Panc1 (cell line): ENCODE measurements at regions not wholly inside any gene's neighbourhood (a gene's known extent, or its start where the extent isn't known, plus 50 kb on each side); places are given as distances from the start of the nearest gene placed in this dataset.

ENCODE experiments used
- ATAC-seq: fragments of 200-7000 bp; cut with Tn5 transposase; 2 replicates; pipeline ENCODE4 v1.9.1; 2020; ENCODE audit warnings: mild to moderate bottlenecking, moderate library complexity
- BruUV-seq: library from RNA; stranded (reverse); fragments of 400-500 nt; replicated peaks from 2 replicates; lab custom pipeline; 2021; lab: Mats Ljungman, UMichigan
- CTCF ChIA-PET: fragments of 300-600 bp; sonication (Branson Sonifier 250); formaldehyde crosslinking; loops from one replicate; lab custom pipeline; 2022; ENCODE audit warnings: antibody characterized with exemption; lab: Charles Lee
- POLR2A ChIA-PET: fragments of 300-600 bp; sonication (Branson Sonifier 250); formaldehyde crosslinking; loops from one replicate; lab custom pipeline; 2022; ENCODE audit warnings: antibody characterized with exemption; lab: Charles Lee
- DNase-seq: peaks from one replicate; pipeline ENCODE4 v3.0.0-alpha.2; 2010; ENCODE audit warnings: low read depth, low spot score
- H3K27ac ChIP-seq: 2 replicates; pipeline ENCODE4 v1.5.1; 2011; ENCODE audit warnings: mild to moderate bottlenecking, low read length, inconsistent platforms
- H3K27me3 ChIP-seq: fragments of 200-500 bp; sonication (Bioruptor generic); 2 replicates; pipeline ENCODE4 v1.6.0; 2014; ENCODE audit warnings: low read length, inconsistent platforms; ENCODE audit not compliant: control insufficient read depth, insufficient read depth
- H3K36me3 ChIP-seq: fragments of 200-500 bp; sonication (Bioruptor generic); 2 replicates; pipeline ENCODE4 v1.5.1; 2014; ENCODE audit warnings: inconsistent platforms, mild to moderate bottlenecking, low read length, moderate library complexity; ENCODE audit not compliant: control insufficient read depth, insufficient read depth
- H3K4me1 ChIP-seq: 2 replicates; pipeline ENCODE4 v1.5.1; 2011; ENCODE audit warnings: inconsistent platforms, mild to moderate bottlenecking, low read length, moderate library complexity; ENCODE audit not compliant: control insufficient read depth, insufficient read depth
- H3K4me3 ChIP-seq, 2 experiments: 2 replicates each; pipeline ENCODE4 v1.5.1; 2011 to 2012; ENCODE audit warnings: low read depth in 2 of 2, low read length in 2 of 2, mild to moderate bottlenecking in 2 of 2, inconsistent platforms in 1 of 2, moderate library complexity in 1 of 2
- H3K9me3 ChIP-seq: fragments of 200-500 bp; sonication (Bioruptor generic); 2 replicates; pipeline ENCODE4 v1.5.1; 2014; ENCODE audit warnings: low read depth, mild to moderate bottlenecking, inconsistent platforms, low read length, moderate library complexity; ENCODE audit not compliant: control insufficient read depth, insufficient read depth
- POLR2AphosphoS5 ChIP-seq: IDR thresholded peaks from 2 replicates; pipeline ENCODE4 v1.6.1; 2012; ENCODE audit warnings: mild to moderate bottlenecking, low read depth, low read length, moderate library complexity
- REST ChIP-seq, 2 experiments: IDR thresholded peaks; 2 replicates each; pipeline ENCODE4 v1.6.1; 2011 to 2012; ENCODE audit warnings: low read depth in 2 of 2, control low read depth in 1 of 2, low read length in 1 of 2, mild to moderate bottlenecking in 1 of 2, moderate library complexity in 1 of 2; ENCODE audit not compliant: insufficient read depth in 1 of 2
- SIN3A ChIP-seq: IDR thresholded peaks from 2 replicates; pipeline ENCODE4 v1.6.1; 2012; ENCODE audit warnings: low read depth, mild to moderate bottlenecking, low read length, moderate library complexity, borderline replicate concordance; ENCODE audit not compliant: insufficient read depth
- TCF7L2 ChIP-seq: IDR thresholded peaks from 2 replicates; pipeline ENCODE4 v1.6.1; 2011; ENCODE audit warnings: mild to moderate bottlenecking, low read depth, low read length, inconsistent platforms
- in situ Hi-C: cut with HindIII; loops from 2 replicates; pipeline ENCODE4 v1.10.0; 2016; ENCODE audit warnings: low sequenced_read_pairs, low pct_unique_long_range_greater_than_20kb
- intact Hi-C: fragments of 100-400 bp; cut with micrococcal nuclease; formaldehyde crosslinking; loops from one replicate; pipeline ENCODE4 v1.10.0; 2022; ENCODE audit not compliant: unreplicated experiment
- TF ChIP-seq, protein P1 (sequence below): fragments of 450-650 bp; IDR thresholded peaks from 2 replicates; pipeline ENCODE4 v1.5.1; 2017; ENCODE audit warnings: mild to moderate bottlenecking

GRCh38 chr10:131738396-131738735 lies 162.4 kb upstream of the PPP2R2D start:
- TF ChIP-seq, protein P1, sequence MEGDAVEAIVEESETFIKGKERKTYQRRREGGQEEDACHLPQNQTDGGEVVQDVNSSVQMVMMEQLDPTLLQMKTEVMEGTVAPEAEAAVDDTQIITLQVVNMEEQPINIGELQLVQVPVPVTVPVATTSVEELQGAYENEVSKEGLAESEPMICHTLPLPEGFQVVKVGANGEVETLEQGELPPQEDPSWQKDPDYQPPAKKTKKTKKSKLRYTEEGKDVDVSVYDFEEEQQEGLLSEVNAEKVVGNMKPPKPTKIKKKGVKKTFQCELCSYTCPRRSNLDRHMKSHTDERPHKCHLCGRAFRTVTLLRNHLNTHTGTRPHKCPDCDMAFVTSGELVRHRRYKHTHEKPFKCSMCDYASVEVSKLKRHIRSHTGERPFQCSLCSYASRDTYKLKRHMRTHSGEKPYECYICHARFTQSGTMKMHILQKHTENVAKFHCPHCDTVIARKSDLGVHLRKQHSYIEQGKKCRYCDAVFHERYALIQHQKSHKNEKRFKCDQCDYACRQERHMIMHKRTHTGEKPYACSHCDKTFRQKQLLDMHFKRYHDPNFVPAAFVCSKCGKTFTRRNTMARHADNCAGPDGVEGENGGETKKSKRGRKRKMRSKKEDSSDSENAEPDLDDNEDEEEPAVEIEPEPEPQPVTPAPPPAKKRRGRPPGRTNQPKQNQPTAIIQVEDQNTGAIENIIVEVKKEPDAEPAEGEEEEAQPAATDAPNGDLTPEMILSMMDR, result no peak
- no peak for TF ChIP-seq TCF7L2
- no peak for TF ChIP-seq POLR2AphosphoS5
- TF ChIP-seq REST (IDR thresholded peaks at IDR 0.05; ENCODE audit: insufficient read depth in 1 of 2, low read depth in 2 of 2, low read length in 1 of 2), result no peak
- Histone ChIP-seq H3K27ac (no peak overlapping the region), H3K4me1 (no peaks in the 10 kb centered on the region), H3K4me3 (no peak overlapping the region), H3K36me3 (no peaks in the 10 kb centered on the region), H3K27me3 (no peaks in the 10 kb centered on the region), H3K9me3 (no peaks in the 10 kb centered on the region)
- POLR2A ChIA-PET, result no interaction called here
- intact Hi-C loops, result no loop called here
- ATAC-seq (no peak), DNase-seq (no peak)
- CTCF ChIA-PET, result no interaction called here
- in situ Hi-C loops, result no loop called here
- no TSS peak for BruUV-seq

- no peaks in the 10 kb centered on the region; the same call in 1 of the 2 replicates for H3K4me1 ChIP-seq
- no peaks in the 10 kb centered on the region for H3K36me3 ChIP-seq
- ChIA-PET CTCF (no interaction called here), POLR2A (no interaction called here)
- in situ Hi-C loops (no loop called here), intact Hi-C loops (no loop called here)
- H3K4me3 ChIP-seq, result no peak overlapping the region
- H3K27ac ChIP-seq, result no peak overlapping the region
- TF ChIP-seq REST (IDR thresholded peaks at IDR 0.05; ENCODE audit: insufficient read depth in 1 of 2, low read depth in 2 of 2, low read length in 1 of 2) (no peak), POLR2AphosphoS5 (no peak), TCF7L2 (no peak), SIN3A (no peak)
- TF ChIP-seq, protein P1, result no peak
- ATAC-seq (no peak), DNase-seq (no peak)
- no TSS peak for BruUV-seq
- no peaks in the 10 kb centered on the region for H3K9me3 ChIP-seq
- H3K27me3 ChIP-seq, result 0 out of 2 replicates have a peak, but pooled peaks cover 2% of the 10 kb centered on the region
Observed at GRCh38 chr10:131739206-131739605, 161.6 kb upstream of the PPP2R2D start.
